Chondrocyte (in vitro differentiated cells): ENCODE measurements at regions not wholly inside any gene's neighbourhood (a gene's known extent, or its start where the extent isn't known, plus 50 kb on each side); places are given as distances from the start of the nearest gene placed in this dataset.

ENCODE experiments used
- DNase-seq: peaks from one replicate; pipeline ENCODE4 v3.0.0; 2021; ENCODE audit warnings: mixed read lengths, low spot score
- H3K27ac Mint-ChIP-seq: one replicate; pipeline ENCODE4 v1.8.0; 2021; ENCODE audit warnings: mild to moderate bottlenecking, moderate library complexity, mixed read lengths; ENCODE audit not compliant: unreplicated experiment
- H3K27me3 Mint-ChIP-seq: 2 replicates; pipeline ENCODE4 v1.8.0; 2021; ENCODE audit warnings: low read depth, mixed read lengths
- H3K36me3 Mint-ChIP-seq: 2 replicates; pipeline ENCODE4 v1.8.0; 2021; ENCODE audit warnings: low read depth, mixed read lengths
- H3K4me1 Mint-ChIP-seq: 2 replicates; pipeline ENCODE4 v1.8.0; 2021; ENCODE audit warnings: low read depth, mild to moderate bottlenecking, mixed read lengths
- H3K4me3 Mint-ChIP-seq: one replicate; pipeline ENCODE4 v1.8.0; 2021; ENCODE audit warnings: mild to moderate bottlenecking, moderate library complexity, mixed read lengths; ENCODE audit not compliant: unreplicated experiment
- H3K9me3 Mint-ChIP-seq: 2 replicates; pipeline ENCODE4 v1.8.0; 2021; ENCODE audit warnings: low read depth, mixed read lengths
- CTCF ChIP-seq: fragments of 200-600 bp; sonication (generic); IDR thresholded peaks from 2 replicates; pipeline ENCODE4 v1.5.0; 2021; ENCODE audit warnings: antibody characterized with exemption, mild to moderate bottlenecking, moderate library complexity

GRCh38 chr13:75145927-75146326 is 336.0 kb downstream of the TBC1D4 start:
- Mint-ChIP-seq H3K9me3 (peaks cover 3% of the 10 kb centered on the region), H3K36me3 (no peaks in the 10 kb centered on the region), H3K27me3 (no peaks in the 10 kb centered on the region), H3K4me3 (no peak overlapping the region), H3K4me1 (peaks cover 31% of the 10 kb centered on the region), H3K27ac (peak overlapping the region; percentile 62)
- DNase-seq: no peak
- TF ChIP-seq CTCF: no peak

GRCh38 chr13:75139291-75139690 is 342.7 kb downstream of the TBC1D4 start:
- H3K4me3 Mint-ChIP-seq: no peak overlapping the region
- peaks cover 55% of the 10 kb centered on the region for H3K4me1 Mint-ChIP-seq
- no peaks in the 10 kb centered on the region for H3K27me3 Mint-ChIP-seq
- no peaks in the 10 kb centered on the region for H3K36me3 Mint-ChIP-seq
- H3K27ac Mint-ChIP-seq: peak overlapping the region; percentile 66
- no peak for TF ChIP-seq CTCF
- DNase-seq: no peak
- H3K9me3 Mint-ChIP-seq: peaks cover 14% of the 10 kb centered on the region

GRCh38 chr13:75137911-75138571 is 343.9 kb downstream of the TBC1D4 start:
- Mint-ChIP-seq H3K27ac (peak overlapping the region; percentile 92), H3K4me1 (peaks cover 66% of the 10 kb centered on the region), H3K27me3 (no peaks in the 10 kb centered on the region), H3K9me3 (peaks cover 14% of the 10 kb centered on the region), H3K36me3 (no peaks in the 10 kb centered on the region), H3K4me3 (no peak overlapping the region)
- TF ChIP-seq CTCF: peak; percentile 32
- DNase-seq: no peak

- no peak for TF ChIP-seq CTCF
- Mint-ChIP-seq H3K27ac (peak overlapping the region; percentile 90), H3K9me3 (peaks cover 14% of the 10 kb centered on the region), H3K27me3 (no peaks in the 10 kb centered on the region), H3K36me3 (no peaks in the 10 kb centered on the region), H3K4me3 (no peak overlapping the region), H3K4me1 (peaks cover 71% of the 10 kb centered on the region)
- DNase-seq: no peak
These were observed 345.8 kb downstream of the TBC1D4 start for GRCh38 chr13:75136151-75136550.

GRCh38 chr13:75135325-75135825 is 346.6 kb downstream of the TBC1D4 start:
- peaks cover 73% of the 10 kb centered on the region for H3K4me1 Mint-ChIP-seq
- H3K27ac Mint-ChIP-seq: peak overlapping the region; percentile 90

More at GRCh38 chr13:75135325-75135825, 346.6 kb downstream of the TBC1D4 start:
- Mint-ChIP-seq H3K36me3 (no peaks in the 10 kb centered on the region), H3K9me3 (peaks cover 14% of the 10 kb centered on the region), H3K4me3 (no peak overlapping the region), H3K27me3 (no peaks in the 10 kb centered on the region)
- TF ChIP-seq CTCF: no peak
- DNase-seq: no peak
